ENCODE measurements at regions not wholly inside any gene's neighbourhood (a gene's known extent, or its start where the extent isn't known, plus 50 kb on each side); places are given as distances from the start of the nearest gene placed in this dataset.

GRCh38 chr5:92504346-92504745 lies 1076.7 kb downstream of the NR2F1-AS1 start:
- no peak for DNase-seq (ENCODE audit: low read depth)

- no peak for DNase-seq (ENCODE audit: low read depth)
Measured at GRCh38 chr5:92500752-92501151, 1080.3 kb downstream of the NR2F1-AS1 start.

GRCh38 chr5:92496545-92496944 lies 1084.5 kb downstream of the NR2F1-AS1 start:
- no peak for DNase-seq (ENCODE audit: low read depth)

GRCh38 chr5:92494508-92494907 lies 1086.5 kb downstream of the NR2F1-AS1 start:
- DNase-seq (ENCODE audit: low read depth) = no peak

- DNase-seq (ENCODE audit: low read depth) = no peak
Measured at GRCh38 chr5:92492908-92493307, 1088.1 kb downstream of the NR2F1-AS1 start.

GRCh38 chr5:92484484-92484883 lies 1096.5 kb downstream of the NR2F1-AS1 start:
- no peak for DNase-seq (ENCODE audit: low read depth)

GRCh38 chr5:92472981-92473566 lies 1090.0 kb upstream of the ARRDC3 start:
- no peak for DNase-seq (ENCODE audit: low read depth)

DNA sequence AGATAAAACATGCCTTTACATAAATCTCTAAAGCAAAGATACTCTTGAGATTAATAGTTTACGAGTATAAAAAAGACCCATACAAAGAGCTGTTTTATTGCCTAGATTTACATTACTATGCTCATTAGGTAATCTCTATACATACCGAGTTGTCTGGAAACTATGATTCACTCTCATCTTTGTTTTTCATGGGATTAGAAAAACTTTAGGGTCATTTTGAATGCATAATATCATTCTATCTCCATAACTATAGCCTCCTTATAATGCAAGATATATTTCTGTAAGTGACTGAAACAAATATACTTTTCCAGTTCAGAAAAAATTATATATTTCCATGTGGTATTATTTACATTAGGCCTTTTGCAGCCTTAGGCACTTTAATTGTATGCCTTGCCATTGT lies 1088.7 kb upstream of the ARRDC3 start:
- DNase-seq (ENCODE audit: low read depth) = no peak

DNA sequence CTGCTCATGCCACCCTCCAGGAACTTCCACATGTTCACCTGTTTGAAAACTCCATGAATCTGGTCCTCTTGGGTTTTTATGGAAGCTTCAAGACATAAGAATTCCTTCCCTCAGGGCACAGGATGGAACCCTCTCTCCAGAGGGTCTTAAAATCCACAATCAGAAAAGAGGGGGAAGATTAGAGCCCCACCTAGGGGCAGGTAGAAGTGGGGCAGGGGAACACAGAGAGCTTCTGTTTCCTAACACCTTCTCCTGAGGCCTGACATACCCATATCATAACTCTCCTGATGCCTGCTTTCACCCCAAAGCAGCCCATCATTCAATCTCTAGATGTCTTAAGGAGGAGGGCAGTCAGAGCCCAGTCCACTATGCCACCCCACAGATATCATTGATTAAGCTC lies 1087.7 kb upstream of the ARRDC3 start:
- DNase-seq (ENCODE audit: low read depth) = no peak

DNA sequence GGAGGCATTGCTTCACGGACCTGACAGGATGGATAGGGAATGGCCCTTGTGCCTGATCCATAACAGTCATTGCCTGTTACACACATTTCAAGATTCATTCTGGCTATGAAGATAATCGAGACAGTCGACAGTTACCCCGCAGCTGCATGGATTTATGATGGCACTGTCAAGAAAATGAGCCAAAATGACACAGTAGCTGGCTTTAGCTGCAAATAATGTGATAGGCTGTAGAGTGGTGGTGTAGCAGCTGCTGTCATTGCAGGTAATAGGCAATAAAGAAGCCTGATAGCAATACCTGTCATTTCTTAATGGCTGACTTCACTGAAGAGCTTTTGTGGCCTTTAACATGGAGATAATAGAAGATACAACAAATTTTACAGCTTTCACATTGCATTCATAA lies 1085.2 kb upstream of the ARRDC3 start:
- DNase-seq (ENCODE audit: low read depth) = no peak

GRCh38 chr5:92467695-92468094 lies 1084.6 kb upstream of the ARRDC3 start:
- DNase-seq (ENCODE audit: low read depth) = no peak

GRCh38 chr5:92460505-92460904 lies 1077.4 kb upstream of the ARRDC3 start:
- DNase-seq (ENCODE audit: low read depth) = no peak

- DNase-seq (ENCODE audit: low read depth) = no peak
Measured at GRCh38 chr5:92459654-92460053, 1076.5 kb upstream of the ARRDC3 start.

DNA sequence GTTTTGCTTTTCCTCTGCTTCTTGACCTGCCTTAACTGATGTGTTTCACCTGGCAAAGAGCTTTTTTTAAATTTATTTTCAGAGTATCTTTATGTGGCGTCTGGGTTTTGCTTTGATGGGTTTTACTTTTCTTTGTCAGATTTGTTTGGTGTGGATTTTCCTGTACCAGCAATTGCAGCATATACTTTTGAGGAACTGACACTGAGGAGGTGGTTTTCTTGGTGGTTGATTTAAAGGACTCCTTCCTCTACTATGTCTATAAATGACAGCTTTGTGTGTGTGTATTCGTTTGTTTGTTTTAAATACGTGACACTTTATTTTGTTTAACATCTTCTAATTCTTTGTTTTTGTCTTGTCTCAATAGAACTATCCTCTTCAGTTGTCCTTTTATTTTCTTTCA lies 1071.9 kb upstream of the ARRDC3 start:
- DNase-seq (ENCODE audit: low read depth) = no peak

DNA sequence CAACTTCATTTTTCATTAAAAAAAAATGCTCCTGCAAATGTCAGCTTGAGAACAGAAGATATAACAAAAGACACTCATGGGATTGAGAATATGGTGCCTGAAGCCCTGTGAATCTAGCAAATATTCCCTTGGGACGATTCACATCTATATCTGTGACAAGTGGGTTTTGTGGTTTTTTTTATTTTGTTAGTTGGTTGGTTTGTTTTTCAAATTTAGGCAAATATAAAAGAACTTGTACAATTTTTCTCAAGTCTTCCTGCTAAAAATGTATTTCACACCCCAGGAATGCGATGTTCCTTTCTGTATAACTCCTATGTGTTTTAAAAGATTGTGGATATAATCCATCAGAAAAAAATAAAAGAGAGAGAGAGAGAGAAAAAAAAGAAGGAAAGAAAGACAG lies 1061.8 kb upstream of the ARRDC3 start:
- DNase-seq (ENCODE audit: low read depth) = no peak

- DNase-seq (ENCODE audit: low read depth) = no peak
Measured at GRCh38 chr5:92435781-92436180, 1052.7 kb upstream of the ARRDC3 start.

DNA sequence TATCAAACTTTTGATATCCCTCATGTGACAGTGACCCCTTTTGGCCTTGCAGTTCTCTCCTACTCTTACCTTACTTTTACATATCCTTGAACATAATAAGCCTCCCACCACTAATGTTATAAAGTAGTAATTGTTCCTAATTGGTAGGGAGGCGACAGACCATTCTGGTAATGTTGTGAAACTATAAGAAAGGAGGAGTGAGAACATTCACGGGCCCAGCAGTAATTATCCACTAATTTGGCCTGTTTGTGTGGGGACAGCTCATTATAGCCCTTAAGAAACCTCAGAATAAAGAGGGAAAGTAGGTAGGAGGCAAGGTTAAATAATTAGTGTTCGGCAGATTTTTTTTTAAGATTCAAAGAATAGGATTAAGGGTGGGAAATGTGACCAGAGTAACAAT lies 1046.5 kb upstream of the ARRDC3 start:
- DNase-seq (ENCODE audit: low read depth) = no peak

GRCh38 chr5:92428415-92428814 lies 1045.3 kb upstream of the ARRDC3 start:
- DNase-seq (ENCODE audit: low read depth) = no peak

DNA sequence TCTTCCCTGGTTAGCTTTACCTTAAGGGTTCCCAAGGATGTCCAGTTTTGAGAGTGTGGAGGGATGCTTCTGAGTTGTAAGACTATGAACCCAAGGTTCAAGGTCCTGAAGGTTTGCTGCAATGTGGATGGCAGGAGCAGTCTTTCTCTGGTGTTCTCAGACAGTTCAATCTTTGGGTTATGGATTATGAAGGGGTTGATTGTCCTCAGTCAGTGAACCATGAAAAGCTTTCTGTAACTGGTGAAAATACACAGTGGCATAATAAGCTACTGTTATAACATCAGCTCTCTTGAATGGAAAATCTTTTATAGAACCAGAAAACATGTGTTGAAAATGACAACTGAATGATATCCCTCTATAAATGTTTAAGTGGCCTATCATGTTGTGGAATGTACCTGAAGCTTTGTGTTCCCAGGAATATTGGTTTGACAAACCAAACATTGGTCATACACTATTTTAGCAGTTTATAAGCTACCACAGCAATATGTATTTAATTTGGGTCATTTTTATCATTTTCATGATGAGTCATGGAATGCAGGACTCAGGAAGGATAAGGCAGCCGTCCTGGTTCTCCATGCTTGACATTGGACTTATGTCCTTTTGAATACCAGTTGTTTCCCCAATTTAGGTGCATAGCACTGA lies 1041.8 kb upstream of the ARRDC3 start:
- no peak for DNase-seq (ENCODE audit: low read depth)

GRCh38 chr5:92421942-92422341 lies 1038.8 kb upstream of the ARRDC3 start:
- no peak for DNase-seq (ENCODE audit: low read depth)

DNA sequence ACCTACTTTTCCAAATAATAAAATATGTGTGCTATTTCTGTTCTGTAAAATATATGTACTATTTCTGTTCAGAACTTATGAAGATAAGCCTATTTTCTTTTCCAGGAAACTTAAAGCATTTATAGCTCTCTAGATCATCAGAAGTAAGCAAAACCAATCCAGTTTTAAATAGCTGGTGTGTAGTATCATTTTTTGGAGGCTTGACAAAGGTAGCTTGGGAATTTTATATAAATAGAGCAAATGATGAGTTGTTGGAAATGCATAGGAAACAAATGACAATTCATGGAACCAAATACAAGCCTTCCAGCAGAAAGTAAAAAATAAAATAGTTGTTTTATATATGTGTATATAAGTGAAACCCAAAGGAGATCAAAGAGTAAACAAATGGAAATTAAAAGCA lies 1038.1 kb upstream of the ARRDC3 start:
- no peak for DNase-seq (ENCODE audit: low read depth)

DNA sequence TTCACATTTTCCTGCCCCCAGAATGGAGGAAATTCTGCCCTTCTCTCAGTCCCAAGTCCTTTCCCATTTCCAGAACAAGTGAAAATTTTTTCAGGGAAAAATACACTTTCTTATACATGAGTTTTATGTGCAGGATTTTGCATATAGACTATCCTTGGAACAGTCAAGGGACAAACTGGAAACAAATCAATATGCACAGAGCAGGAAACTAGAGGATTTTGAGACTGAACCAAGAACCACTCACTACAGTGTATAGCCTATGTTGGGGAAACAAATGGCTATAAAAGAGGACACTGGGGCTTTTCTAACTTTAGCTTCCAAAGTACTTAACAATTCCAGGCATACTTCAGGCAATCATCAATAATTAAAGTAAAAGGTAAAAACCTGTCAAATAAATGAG lies 1036.1 kb upstream of the ARRDC3 start:
- DNase-seq (ENCODE audit: low read depth) = no peak

GRCh38 chr5:92418341-92418740 lies 1035.2 kb upstream of the ARRDC3 start:
- DNase-seq (ENCODE audit: low read depth) = no peak

DNA sequence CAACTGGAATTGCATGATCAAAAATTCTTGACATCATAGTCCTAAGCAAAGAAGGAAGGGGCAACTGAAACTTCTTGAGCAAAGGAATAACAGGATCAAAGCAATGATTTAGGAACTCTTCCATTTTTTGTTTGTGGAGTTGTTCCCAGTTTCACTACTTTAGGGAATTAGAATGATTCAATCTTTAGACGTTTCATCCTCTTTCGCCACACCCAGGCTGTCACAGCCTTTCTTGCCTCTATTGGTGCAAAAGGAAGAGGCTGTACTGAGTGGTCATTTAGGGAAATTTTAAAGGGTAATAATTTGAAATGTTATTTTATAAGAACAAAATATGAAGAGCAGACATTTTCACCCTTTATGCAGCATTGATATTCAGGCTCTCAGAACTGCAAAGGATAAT lies 1026.0 kb upstream of the ARRDC3 start:
- no peak for DNase-seq (ENCODE audit: low read depth)

Measured in HS-27A (cell line).